ENCODE measurements at regions not wholly inside any gene's neighbourhood (a gene's known extent, or its start where the extent isn't known, plus 50 kb on each side); places are given as distances from the start of the nearest gene placed in this dataset.

GRCh38 chr4:165802452-165802851 is 70.6 kb upstream of the TLL1 start:
- TF ChIP-seq CTCF (IDR thresholded peaks at IDR 0.05 in 2 of 3, conservative IDR thresholded peaks at IDR 0.05 in 1 of 3; ENCODE audit: borderline replicate concordance in 1 of 3, insufficient read depth in 1 of 3, low read depth in 2 of 3, low read length in 2 of 3) (no peak), POLR2A (IDR thresholded peaks at IDR 0.05; ENCODE audit: borderline replicate concordance, extremely low read depth, insufficient read depth, insufficient read length) (no peak), ZNF274 (IDR thresholded peaks at IDR 0.05; ENCODE audit: low read depth, low read length) (no peak)
